Stimulated activated naive CD8-positive, alpha-beta T cell treated with anti-CD3 and anti-CD28 coated beads, Interleukin-15, Interleukin-2, amounts not matched to agents 100 ng/mL and 50 ng/mL, for 24 hours (primary cell): ENCODE measurements at regions not wholly inside any gene's neighbourhood (a gene's known extent, or its start where the extent isn't known, plus 50 kb on each side); places are given as distances from the start of the nearest gene placed in this dataset.

Experiments
- H3K27ac Mint-ChIP-seq: one replicate; pipeline ENCODE4 v1.8.0; 2021; ENCODE audit warnings: mild to moderate bottlenecking, mixed read lengths
- H3K27me3 Mint-ChIP-seq: one replicate; pipeline ENCODE4 v1.8.0; 2021; ENCODE audit warnings: mixed read lengths
- H3K36me3 Mint-ChIP-seq: one replicate; pipeline ENCODE4 v1.8.0; 2021; ENCODE audit warnings: low read depth, mixed read lengths
- H3K4me1 Mint-ChIP-seq: one replicate; pipeline ENCODE4 v1.8.0; 2021; ENCODE audit warnings: low read depth, mixed read lengths
- H3K4me3 Mint-ChIP-seq: one replicate; pipeline ENCODE4 v1.8.0; 2021; ENCODE audit warnings: mild to moderate bottlenecking, mixed read lengths
- H3K9me3 Mint-ChIP-seq: one replicate; pipeline ENCODE4 v1.8.0; 2021; ENCODE audit warnings: mixed read lengths

DNA sequence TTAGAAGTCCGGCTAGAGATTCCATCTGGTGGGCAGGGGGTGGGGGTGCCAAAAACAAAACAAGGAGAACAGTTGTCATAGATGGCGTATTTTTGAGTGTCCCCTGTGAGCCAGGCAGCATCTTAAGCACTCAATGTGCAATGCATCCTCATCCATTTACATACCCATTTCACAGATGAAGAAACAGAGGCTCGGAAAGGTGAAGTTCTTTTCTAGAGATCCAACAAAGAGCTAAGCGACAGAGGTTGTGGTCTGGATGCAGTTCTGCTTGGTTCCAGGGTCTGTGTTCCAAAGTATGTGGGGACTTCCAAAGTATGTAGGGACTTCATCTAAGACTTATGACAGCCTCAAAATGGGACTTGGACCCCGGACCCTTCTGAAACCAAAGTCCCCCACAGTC is 277.8 kb downstream of the MN1 start:
- Mint-ChIP-seq H3K27ac (no peak overlapping the region), H3K4me3 (no peak overlapping the region), H3K9me3 (no peaks in the 10 kb centered on the region)

DNA sequence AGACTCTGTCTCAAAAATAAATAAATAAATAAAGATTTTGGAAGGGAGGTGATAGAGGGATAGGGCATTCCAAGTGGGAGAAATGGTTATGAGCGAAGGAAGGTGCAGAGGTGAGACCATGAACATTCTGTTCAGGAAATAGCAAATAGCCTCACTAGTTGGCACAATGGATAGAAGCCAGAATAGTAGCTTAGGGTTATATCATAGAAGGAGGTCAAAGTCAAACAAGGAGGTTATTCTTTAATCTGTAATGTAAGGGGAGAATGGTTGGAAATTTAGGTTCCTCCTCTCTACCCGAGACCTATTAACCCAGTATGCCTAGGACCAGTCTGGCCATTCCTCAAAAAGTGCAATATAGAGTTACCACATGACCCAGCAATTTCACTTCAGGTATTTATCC is 275.8 kb downstream of the MN1 start:
- no peaks in the 10 kb centered on the region for H3K4me1 Mint-ChIP-seq
- H3K9me3 Mint-ChIP-seq: no peaks in the 10 kb centered on the region
- no peaks in the 10 kb centered on the region for H3K27me3 Mint-ChIP-seq
- H3K36me3 Mint-ChIP-seq: no peaks in the 10 kb centered on the region
- H3K27ac Mint-ChIP-seq: no peak overlapping the region
- no peak overlapping the region for H3K4me3 Mint-ChIP-seq

More for the DNA sequence above, 277.8 kb downstream of the MN1 start:
- H3K36me3 Mint-ChIP-seq: no peaks in the 10 kb centered on the region
- no peaks in the 10 kb centered on the region for H3K27me3 Mint-ChIP-seq
- H3K4me1 Mint-ChIP-seq: no peaks in the 10 kb centered on the region

DNA sequence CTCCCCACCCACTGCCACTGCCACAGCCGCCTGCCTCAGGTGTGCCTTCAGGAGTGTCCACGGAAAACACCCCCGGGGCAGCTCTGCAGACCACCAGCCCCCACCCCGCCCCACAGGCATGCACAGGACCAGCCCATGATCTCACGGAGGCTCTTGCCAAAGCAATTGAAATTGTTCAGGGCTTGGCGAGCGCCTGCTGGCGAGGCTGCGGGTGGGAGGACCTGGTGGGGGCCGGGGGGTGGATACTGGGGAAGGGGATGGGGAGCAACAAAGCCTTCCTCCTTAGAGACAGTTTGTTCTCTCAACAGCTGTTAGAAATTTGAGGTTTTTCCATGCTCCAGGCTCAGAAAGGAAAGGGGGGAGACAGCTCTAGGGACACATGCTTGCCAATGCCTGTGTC is 274.7 kb downstream of the MN1 start:
- Mint-ChIP-seq H3K9me3 (no peaks in the 10 kb centered on the region), H3K27ac (no peak overlapping the region), H3K36me3 (no peaks in the 10 kb centered on the region), H3K27me3 (no peaks in the 10 kb centered on the region), H3K4me1 (no peaks in the 10 kb centered on the region), H3K4me3 (no peak overlapping the region)

DNA sequence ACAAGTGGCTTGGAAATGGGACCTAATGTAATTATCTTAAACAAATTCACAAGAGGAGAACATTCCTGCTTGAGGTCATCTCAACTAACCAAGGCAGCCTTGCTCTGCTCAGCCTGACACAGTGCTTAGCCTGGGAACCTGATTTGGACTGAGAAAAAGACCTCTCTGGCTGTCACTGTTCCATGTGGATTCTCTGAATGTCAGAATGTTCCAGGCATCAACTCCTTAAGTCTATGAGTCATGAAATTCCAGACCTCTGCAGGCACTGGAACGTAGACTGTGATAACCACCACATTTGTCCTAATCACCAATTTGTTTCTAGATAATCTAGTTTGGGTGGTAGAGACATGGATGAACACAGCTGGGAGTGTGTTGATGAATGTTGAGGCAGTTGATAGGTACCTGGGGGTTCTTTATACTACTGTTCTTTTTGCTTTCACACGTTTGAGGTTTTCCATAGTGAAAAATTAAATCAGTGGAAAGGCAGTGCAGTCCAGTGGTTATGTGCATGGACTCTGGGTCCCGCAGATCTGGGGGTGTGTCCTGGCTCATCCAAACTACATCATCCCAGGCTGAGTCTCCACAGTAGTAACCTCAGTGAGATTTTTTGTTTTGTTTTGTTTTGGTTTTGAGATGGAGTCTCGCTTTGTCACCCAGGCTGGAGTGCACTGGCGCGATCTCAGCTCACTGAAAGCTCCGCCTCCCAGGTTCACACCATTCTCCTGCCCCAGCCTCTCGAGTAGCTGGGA is 269.6 kb downstream of the MN1 start:
- no peaks in the 10 kb centered on the region for H3K9me3 Mint-ChIP-seq

DNA sequence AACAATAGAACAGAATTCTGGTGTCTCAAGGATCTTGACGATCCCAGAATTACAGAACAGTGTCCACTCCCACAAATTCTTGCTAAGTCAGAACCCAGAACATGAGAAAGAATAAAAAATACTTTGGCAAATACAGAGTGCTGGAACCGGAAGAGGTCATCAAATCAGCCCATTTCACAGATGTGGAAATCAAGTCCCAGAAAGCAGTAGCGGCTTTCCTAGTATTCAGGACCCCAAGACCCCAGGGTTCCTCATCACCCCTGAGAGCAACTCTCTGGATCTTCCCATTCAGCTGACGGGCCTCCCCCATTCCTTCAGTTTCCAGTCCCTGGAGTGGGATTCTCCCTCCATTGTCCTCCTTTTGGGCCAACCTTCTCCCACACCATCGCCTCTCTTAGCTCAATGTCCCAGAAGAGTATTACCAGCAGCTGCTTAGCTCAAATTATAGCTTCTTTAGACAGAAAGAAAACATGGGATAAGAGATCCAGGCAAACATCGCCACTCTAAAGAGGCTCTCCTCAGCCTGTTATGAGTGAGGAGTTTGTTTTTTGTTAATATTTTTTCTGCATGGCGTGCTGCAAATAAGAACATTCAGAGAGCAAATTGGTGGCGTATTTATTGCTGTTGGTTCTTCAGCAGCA is 268.3 kb downstream of the MN1 start:
- Mint-ChIP-seq H3K27ac (no peak overlapping the region), H3K9me3 (no peaks in the 10 kb centered on the region), H3K4me1 (no peaks in the 10 kb centered on the region), H3K4me3 (no peak overlapping the region), H3K27me3 (no peaks in the 10 kb centered on the region), H3K36me3 (no peaks in the 10 kb centered on the region)

More for the DNA sequence above, 269.6 kb downstream of the MN1 start:
- Mint-ChIP-seq H3K36me3 (no peaks in the 10 kb centered on the region), H3K4me3 (no peak overlapping the region), H3K27me3 (no peaks in the 10 kb centered on the region), H3K4me1 (no peaks in the 10 kb centered on the region), H3K27ac (no peak overlapping the region)

DNA sequence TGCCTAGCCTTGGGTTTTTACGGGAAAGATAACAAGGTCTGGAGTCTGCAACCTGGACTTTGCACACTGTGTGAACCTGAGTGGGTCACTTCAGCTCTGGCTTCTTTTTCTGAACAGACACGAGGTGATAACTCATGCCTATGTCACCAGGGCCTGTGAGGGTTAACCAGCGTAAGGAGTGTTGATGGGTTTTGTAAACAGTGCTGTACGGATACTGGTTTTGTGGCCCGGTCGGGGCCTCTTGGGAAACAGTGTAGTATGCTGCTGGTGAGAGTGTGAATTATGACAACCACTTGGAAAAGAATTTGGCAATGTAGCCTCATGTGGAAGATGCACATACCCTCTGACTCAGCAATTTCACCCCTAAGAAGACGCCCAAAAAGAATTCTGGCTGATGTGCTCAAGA is 266.8 kb downstream of the MN1 start:
- Mint-ChIP-seq H3K27ac (no peak overlapping the region), H3K9me3 (no peaks in the 10 kb centered on the region), H3K36me3 (no peaks in the 10 kb centered on the region), H3K4me3 (no peak overlapping the region), H3K4me1 (no peaks in the 10 kb centered on the region), H3K27me3 (no peaks in the 10 kb centered on the region)

DNA sequence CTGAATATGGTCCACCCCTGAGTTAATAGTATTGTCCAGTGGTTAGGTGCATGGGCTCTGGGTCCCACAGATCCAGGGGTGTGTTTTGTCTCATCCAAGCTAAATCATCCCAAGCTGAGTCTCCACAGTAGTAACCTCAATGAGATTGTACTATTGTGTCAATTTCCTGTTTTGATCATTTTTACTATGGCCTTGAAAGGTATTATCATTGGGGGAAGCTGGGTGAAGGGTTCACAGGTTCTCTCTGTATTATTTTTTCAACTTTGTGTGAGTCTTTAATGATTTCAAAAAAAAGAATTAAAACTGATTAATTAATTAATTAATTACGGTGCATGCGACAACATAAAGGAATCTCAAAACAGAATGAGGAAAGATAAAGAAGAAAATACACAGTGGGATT is 266.1 kb downstream of the MN1 start:
- H3K9me3 Mint-ChIP-seq: no peaks in the 10 kb centered on the region
- no peaks in the 10 kb centered on the region for H3K36me3 Mint-ChIP-seq
- H3K4me3 Mint-ChIP-seq: no peak overlapping the region

DNA sequence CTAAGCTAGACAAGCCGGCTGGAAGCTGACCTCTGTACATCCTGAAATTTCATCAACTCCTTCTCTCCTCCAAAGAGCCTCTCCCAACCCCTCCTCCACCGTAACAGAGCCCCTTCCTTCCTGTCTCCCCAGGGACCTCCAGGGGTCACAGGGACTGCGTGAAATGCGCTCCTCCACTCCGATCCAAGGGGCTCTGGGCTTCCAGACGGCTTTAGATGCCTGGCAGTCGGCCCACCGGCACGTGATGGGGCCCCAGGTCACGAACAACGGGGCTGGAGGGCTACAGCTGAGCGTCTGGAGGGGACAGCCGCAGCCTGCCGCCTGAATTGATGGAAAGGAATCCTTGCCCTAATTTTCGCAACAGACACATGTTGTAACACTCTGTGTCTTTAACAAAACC is 264.1 kb downstream of the MN1 start:
- H3K36me3 Mint-ChIP-seq: no peaks in the 10 kb centered on the region
- H3K4me3 Mint-ChIP-seq: no peak overlapping the region
- no peaks in the 10 kb centered on the region for H3K4me1 Mint-ChIP-seq
- H3K27ac Mint-ChIP-seq: no peak overlapping the region
- H3K9me3 Mint-ChIP-seq: no peaks in the 10 kb centered on the region
- no peaks in the 10 kb centered on the region for H3K27me3 Mint-ChIP-seq

More for the DNA sequence above, 266.1 kb downstream of the MN1 start:
- H3K4me1 Mint-ChIP-seq: no peaks in the 10 kb centered on the region
- H3K27ac Mint-ChIP-seq: no peak overlapping the region
- H3K27me3 Mint-ChIP-seq: no peaks in the 10 kb centered on the region

DNA sequence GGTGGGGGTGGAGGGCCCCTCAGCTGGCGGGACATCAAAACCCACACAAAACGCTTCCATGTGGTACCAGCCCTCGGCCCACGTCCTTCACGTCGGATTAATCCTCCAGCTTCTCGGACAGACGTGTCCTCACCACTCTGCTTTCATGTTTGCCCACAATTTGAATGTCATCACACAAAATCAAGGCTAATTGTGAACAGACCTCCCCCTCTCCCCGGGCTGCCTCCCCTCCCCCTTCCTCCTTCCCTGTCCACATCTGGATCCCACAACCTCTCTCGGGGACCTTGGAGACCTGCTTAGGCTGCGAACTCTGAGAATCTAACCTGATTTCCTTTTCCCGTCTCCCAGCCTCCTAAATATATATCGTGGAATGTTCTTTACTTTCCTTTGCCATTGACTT is 262.9 kb downstream of the MN1 start:
- Mint-ChIP-seq H3K27me3 (no peaks in the 10 kb centered on the region), H3K9me3 (no peaks in the 10 kb centered on the region), H3K4me3 (no peak overlapping the region), H3K36me3 (no peaks in the 10 kb centered on the region), H3K4me1 (no peaks in the 10 kb centered on the region), H3K27ac (no peak overlapping the region)

DNA sequence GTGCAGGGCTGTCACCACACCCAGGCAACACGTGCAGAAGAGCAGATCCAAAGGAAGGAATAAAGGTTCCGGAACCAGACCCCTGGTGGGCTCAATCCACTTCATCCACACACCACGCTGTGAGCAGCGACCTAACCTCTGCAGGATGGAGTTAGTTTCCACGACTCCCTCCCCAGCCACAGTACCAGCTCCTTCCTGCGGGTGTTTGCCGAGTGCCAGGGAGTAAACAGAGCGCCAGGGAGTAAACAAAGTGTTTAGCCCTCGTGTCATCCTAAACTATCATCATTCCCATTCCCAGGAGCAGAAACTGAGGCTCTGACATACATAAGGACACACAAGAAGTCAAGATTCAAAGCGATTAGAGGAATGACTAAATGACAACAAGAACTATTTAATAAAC is 261.3 kb downstream of the MN1 start:
- Mint-ChIP-seq H3K9me3 (no peaks in the 10 kb centered on the region), H3K36me3 (no peaks in the 10 kb centered on the region), H3K4me1 (no peaks in the 10 kb centered on the region), H3K27ac (no peak overlapping the region), H3K4me3 (no peak overlapping the region), H3K27me3 (no peaks in the 10 kb centered on the region)

DNA sequence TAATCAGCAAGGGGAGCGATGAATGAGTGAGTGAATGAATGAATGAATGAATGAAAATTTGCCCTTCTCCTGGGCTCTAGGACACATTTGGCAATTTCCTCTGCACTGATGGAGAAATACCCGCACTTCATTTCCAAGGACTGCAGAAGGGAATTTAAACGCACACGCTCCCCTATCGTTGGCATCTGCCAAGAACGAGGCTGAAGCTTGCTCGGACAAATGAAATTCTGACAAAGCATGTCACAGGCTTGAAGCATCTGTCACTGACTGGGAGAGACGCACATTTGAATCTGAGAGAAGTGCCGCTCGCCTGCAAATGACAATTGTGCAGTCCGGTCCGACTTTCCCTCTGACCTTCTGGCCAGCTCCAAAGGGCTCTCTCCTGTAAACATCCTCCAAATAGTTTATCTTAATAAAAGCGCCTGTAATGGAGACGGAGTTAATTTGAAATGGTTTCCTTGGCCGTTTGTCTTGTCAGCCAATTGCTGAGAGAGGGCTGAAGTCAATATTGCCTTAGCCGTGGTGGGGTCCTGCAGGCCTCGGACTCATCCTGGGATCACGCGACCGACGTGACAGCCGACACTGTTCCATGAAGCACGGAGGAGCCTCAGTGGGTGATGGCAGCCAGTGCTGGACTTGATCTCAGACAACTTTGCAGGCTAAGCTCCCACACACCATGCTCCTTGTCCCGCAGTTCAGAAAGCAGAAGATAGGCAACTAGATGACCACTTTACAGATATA is 260.7 kb downstream of the MN1 start:
- no peaks in the 10 kb centered on the region for H3K27me3 Mint-ChIP-seq
- no peaks in the 10 kb centered on the region for H3K9me3 Mint-ChIP-seq
- no peaks in the 10 kb centered on the region for H3K4me1 Mint-ChIP-seq
- no peak overlapping the region for H3K27ac Mint-ChIP-seq
- H3K36me3 Mint-ChIP-seq: no peaks in the 10 kb centered on the region
- H3K4me3 Mint-ChIP-seq: no peak overlapping the region

DNA sequence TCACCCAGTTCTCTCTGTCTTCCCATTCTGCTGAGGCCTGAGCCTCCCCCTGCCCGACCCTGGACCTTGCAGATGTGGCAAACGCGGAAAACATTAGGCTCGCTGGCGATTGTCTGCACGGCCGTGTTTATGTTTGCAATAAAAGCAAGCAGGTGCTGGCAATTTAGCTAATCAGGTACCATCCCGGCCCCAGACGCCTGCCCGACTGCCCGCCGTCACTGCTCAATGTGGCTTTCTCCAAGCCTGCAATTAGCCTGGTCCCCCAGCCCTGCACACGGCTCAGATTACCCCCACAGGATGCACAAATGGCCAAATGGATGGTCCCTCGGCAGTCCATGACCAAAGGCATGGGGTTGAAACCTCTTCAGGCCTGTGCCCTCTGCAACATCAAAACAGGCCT is 259.7 kb downstream of the MN1 start:
- no peak overlapping the region for H3K4me3 Mint-ChIP-seq

DNA sequence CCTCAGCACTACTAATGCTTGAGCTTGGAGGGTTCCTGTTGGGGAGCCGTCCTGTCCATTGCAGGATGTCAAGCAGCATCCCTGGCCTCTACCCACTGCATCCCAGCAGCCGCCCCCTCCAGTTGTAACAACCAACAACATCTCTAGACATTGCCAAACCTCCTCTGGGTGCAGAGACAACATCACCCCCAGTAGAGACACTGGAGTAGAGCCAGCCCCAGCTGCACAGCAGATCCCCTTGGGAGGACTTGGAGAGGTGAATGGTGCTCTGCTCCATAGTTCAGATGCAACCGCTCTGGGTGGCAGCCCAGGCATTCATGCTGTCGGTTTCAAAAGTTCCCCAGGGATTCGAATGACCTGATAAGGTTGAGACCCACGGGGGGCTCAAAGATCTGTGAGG is 259.0 kb downstream of the MN1 start:
- no peaks in the 10 kb centered on the region for H3K27me3 Mint-ChIP-seq
- no peaks in the 10 kb centered on the region for H3K36me3 Mint-ChIP-seq
- no peaks in the 10 kb centered on the region for H3K9me3 Mint-ChIP-seq
- H3K27ac Mint-ChIP-seq: no peak overlapping the region
- no peak overlapping the region for H3K4me3 Mint-ChIP-seq
- no peaks in the 10 kb centered on the region for H3K4me1 Mint-ChIP-seq

More for the DNA sequence above, 259.7 kb downstream of the MN1 start:
- H3K27me3 Mint-ChIP-seq: no peaks in the 10 kb centered on the region
- H3K4me1 Mint-ChIP-seq: no peaks in the 10 kb centered on the region
- no peak overlapping the region for H3K27ac Mint-ChIP-seq
- H3K9me3 Mint-ChIP-seq: no peaks in the 10 kb centered on the region
- H3K36me3 Mint-ChIP-seq: no peaks in the 10 kb centered on the region

DNA sequence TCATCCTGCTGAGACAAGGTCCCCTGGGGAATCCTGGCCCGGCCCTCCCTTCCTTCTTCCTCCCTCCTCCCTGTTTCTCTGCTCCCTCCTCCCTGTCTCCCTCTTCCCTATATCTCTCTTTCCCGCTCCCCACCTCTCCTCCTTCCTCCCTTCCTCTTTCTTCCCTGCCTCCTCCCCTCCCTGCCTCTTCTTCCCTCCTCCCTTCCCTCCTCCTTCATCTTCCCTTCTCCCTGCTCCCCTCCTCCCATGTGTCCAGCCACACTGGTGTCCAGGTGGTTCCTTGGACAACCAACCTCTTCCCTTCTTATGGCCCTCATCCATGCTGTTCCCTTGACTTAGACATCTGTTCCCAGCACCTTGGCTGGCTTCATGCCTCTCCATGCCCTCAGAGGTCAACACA is 258.1 kb downstream of the MN1 start:
- Mint-ChIP-seq H3K27me3 (no peaks in the 10 kb centered on the region), H3K4me1 (no peaks in the 10 kb centered on the region), H3K27ac (no peak overlapping the region), H3K36me3 (no peaks in the 10 kb centered on the region), H3K9me3 (no peaks in the 10 kb centered on the region), H3K4me3 (no peak overlapping the region)

DNA sequence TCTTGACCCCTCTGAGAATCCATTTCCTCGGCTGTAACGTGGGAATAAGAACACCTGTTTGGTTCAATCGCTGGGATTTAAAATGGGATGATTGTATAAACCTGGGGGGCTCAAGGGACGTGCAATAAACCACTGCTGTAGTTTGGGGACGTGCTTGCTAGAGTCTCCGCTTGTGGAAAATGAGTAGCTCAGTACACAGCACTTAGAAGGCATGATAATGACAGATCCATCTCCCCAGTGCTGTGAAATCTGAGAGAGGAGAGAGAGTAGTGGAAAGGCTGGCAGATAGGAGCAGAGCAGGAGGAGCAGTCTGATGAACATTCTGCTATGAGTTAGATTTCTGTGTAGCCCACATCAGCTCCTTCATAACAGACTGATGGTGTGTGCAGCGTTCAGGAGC is 256.5 kb downstream of the MN1 start:
- Mint-ChIP-seq H3K4me1 (no peaks in the 10 kb centered on the region), H3K36me3 (no peaks in the 10 kb centered on the region)

More for the DNA sequence above, 256.5 kb downstream of the MN1 start:
- no peaks in the 10 kb centered on the region for H3K27me3 Mint-ChIP-seq
- H3K9me3 Mint-ChIP-seq: no peaks in the 10 kb centered on the region
- no peak overlapping the region for H3K4me3 Mint-ChIP-seq
- no peak overlapping the region for H3K27ac Mint-ChIP-seq
